HG03066 (cell line): ENCODE measurements at regions not wholly inside any gene's neighbourhood (a gene's known extent, or its start where the extent isn't known, plus 50 kb on each side); places are given as distances from the start of the nearest gene placed in this dataset.
"Not testable (repeated sequence)": the region's sequence is repeated elsewhere in the genome, so short reads cannot be mapped to it uniquely, and the experiment has no call there.

ENCODE experiments used
- ATAC-seq: cut with Tn5 transposase; IDR thresholded peaks from one replicate; pipeline ENCODE4 v1.9.1; 2021; ENCODE audit warnings: low read depth; ENCODE audit not compliant: unreplicated experiment

DNA sequence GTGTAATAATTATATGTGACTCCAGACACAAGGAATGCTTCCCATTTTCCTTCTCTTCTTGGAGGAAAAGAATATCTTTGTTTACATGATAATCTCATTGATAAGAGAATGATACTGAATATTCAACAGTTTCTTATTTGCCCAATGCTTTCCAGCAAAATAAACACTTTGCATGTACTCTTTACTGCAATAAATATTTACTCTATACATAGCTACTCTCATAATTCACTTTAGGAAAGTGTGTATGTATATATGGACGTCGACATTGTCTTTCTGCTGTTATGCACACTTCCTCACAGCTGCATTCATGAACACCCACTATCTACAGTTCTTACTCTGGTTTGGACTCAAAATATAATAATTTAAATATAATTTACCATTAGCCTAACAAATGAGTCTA, 617.4 kb upstream of the CDH10 start:
- no peak for ATAC-seq

DNA sequence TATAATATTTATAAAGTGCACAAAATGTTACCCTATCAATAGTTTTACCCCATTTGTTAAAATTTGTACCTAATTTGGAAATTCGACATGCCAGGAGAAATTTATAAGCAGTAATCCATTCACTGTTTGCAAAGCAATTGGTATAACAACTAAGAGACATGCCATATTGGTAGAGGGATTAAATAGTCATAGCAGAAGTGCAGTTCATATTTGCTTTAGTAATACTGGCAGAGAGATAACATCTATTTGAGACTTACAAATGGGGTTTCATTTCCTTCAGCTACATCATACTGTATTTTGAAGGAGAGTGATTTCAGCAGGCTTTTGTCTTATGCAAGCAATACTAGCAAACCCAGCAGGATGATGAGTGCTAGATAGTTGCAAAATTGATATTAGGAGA, 610.4 kb upstream of the CDH10 start:
- ATAC-seq, result no peak

DNA sequence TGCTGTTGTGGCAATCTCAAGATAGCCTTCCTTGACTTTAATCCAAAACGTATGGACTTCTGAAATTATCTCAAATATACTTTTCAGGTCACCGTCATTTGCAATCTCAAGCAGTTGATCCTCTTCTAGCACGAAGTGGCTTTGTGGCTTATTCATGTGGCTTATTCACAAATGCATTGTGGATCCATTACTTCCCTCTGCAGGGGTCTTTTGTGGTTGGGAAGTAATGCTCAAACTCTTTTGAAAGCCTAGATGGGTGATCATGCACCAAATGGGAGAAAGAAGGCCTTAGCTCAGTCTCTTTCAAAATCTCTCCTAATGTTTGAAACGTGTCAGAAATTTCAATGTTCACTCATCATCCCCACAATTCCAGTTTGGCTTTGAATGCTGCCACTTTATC, 597.2 kb upstream of the CDH10 start:
- no peak for ATAC-seq

DNA sequence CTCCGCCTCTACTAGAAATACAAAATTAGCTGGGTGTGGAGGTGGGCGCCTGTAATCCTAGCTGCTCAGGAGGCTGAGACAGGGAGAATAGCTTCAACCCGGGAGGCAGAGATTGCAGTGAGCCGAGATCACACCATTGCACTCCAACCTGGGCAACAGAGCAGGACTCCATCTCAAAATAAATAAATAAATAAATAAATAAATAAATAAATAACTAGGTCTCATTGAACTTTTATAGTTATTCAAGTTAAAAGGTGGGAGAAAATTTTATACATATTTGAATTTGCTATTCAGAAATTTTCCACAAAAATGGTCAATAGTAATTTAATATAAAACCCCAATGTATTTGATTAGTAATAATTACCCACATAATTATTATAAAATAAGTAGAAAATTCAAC, 593.9 kb upstream of the CDH10 start:
- not testable (repeated sequence) for ATAC-seq

DNA sequence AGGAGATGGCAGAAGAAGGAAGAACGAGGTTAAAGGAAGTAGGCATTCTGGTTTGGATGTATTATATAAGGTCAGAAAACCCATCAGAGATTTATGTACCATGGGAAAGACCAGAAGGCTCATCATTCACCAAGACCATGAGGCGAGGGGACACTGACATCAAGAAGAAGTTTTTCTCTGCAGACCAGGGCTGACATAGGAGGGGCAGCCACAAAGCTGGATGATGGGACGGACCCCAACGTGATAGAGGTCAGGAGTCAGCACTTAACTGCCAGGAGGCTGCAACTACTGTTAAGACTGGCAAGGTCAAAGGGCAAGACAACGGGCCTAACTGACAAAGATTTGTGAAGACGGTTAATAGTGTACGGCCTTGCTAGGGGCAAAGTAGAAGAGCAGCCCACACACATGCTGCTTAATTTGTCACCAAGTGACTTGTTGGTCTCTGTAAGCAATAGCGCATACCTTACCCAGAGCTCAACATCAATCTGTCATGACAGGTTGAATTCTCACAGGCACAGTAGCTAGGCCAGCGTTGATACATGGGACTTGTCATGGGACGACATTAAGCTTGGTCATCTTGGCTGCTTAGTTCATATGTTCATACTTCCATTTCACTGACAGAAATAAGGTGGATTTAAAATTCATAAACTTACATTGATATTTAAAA, 579.7 kb upstream of the CDH10 start:
- ATAC-seq, result no peak

DNA sequence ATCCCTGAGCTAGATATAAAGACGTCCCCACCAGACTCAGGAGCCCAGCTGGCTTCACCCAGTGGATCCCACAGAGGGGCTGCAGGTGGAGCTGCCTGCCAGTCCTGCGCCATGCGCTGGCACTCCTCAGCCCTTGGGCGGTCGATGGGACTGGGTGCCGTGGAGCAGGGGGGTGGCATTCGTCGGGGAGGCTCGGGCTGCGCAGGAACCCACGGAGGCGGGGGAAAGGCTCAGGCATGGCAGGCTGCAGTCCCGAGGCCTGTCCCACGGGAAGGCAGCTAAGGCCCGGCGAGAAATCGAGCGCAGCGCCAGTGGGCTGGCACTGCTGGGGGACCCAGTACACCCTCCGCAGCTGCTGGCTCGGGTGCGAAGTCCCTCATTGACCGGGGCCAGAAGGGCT, 555.1 kb upstream of the CDH10 start:
- ATAC-seq, result not testable (repeated sequence)

DNA sequence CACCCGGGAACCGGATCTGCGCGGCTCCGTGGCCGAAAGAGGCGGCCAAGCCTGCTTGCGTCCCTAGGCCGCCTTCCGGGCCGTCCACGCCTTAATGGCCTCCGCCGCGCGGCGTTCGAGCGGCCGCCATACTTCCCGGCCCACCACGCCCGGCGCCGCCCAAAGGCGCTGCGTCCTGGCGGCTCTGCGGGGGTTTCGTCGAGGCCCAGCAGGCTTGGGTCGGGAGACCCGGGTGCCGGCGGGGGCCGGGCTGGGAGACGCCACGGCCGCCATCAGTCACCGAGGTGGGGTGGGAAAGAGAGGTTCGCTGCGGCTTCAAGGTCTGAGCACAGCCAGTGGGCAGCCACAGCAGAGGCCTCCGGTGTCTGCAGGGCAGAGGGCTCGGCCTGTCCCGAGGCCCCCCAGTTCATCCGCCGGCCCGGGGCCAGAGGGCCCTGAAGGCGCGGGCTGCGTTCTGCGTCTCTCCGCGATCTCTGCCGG, 545.8 kb upstream of the CDH10 start:
- no peak for ATAC-seq

DNA sequence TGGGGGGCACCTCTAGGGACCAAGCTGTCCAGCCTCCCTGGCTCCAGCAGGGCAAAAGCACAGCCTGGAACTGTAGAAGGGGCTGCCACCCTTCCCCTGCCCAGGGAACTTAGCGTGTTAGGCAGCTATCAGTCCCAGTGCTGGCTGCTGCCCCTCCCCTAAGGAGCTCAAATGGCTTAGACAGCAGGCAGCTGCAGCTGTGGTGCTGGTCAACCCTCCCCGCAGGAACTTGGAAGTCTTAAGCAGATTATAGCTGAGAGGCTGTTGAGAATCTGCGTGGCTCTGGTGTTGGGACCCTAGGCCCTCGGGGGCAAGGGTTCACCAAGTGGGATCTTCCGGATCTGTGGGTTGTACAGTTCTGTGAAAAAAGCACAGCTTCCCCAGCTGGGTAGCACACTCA, 536.5 kb upstream of the CDH10 start:
- no peak for ATAC-seq

DNA sequence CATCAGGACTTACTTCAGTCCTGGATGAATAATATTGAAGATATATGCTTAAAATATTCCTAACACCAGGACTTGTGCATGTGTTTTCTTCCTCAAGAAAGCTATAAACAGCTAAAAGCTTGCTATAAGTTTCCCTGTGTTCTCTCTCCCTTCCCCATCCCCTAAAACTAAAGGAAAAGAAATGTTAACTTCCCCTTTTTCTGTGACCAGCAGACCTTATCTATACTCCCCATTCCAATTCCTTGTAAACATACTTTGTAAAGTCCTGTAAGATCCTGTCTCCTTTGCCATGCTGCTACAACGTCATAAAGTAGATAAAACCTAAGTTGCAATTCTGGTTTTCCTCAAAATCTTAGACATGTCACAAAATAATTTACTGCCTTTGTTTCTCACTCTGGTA, 517.8 kb upstream of the CDH10 start:
- ATAC-seq, result not testable (repeated sequence)

DNA sequence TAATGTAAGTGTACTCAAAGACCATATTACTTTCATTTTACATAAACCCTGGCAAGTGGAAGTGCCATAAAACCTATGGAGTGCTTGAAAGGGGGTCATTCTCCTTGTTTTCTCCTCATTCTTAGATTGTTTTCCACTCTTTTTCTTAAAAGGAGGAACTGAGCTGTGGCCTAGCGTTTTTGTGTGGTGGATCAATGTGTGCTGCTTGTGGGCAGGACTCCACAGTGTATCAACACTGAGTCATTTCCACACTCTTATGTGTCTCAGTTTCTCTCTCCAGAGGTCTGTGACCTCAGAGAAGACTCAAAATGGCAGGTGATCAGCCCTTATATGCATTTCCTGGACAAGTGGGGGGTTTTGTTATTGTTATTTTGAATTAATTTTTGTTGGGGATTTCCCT, 516.1 kb upstream of the CDH10 start:
- no peak for ATAC-seq

DNA sequence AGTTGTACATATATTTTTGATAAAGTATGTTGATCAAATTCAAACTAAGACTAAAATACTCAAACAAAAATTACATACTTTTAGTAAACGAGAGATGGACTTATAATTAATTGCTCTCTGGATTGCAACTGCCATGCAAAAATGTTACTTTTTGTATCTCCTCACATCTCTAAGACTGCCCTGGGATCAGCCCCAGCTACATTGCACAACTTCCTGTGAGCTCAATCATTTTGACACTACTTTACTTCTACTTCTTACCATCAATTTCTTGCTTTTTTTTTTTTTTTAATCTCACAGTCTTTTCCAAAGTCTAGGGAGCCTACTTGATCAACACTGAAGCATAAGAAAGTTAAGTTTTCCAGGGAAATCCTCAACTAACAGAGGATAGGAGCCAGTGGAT, 506.0 kb upstream of the CDH10 start:
- no peak for ATAC-seq

DNA sequence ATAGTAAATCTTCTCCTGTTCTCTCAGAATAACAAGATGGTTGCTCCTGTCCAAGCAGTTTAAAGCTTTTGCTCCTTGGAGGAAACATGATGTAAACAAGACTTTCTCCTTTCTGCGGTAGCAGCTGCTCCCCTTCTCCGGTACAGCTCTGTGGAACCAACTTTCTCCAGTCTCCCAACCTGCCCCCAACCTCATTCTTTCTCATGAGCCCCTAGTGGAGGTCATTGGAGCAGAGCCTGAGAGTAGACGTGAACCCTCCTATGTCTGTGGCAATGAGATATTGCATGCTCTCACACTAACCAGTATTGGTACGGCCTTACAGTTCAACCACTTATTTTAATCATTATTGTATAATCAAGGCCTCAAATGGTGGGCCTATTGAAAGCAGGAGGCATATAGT, 483.8 kb upstream of the CDH10 start:
- ATAC-seq, result no peak

DNA sequence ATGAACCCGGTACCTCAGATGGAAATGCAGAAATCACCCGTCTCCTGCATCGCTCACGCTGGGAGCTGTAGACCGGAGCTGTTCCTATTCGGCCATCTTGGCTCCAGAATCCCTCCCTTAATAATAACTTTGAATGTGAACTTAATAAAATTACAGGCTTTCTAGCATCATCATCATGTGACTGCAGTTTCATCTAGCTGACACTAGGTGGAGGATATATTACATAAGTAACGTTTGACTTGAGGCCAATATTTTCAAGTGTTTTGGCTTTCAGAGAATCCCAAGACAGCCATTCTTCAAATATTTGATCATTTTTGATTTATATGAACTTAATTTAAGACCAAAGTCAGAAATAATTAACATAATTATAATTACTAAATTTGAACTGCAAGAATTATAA, 474.9 kb upstream of the CDH10 start:
- ATAC-seq, result no peak

DNA sequence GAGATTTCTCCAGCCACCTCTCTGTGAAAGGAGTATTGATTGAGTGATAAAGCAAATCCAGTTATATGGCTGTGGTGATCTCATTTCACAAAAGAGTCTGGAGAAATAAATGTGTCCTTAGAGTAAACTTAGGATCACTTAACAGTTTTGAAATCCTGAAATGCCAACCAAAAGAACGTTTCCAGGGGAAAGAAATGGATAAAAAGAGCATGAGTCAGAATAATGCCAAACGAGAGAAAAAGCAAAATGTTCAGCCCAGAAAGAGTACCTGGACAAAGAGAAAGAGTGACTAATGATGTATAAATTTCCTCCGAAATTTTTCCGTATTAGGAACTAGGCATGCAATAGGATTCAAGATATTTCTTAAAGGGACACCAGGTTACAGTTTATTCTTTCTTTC, 463.1 kb upstream of the CDH10 start:
- no peak for ATAC-seq

DNA sequence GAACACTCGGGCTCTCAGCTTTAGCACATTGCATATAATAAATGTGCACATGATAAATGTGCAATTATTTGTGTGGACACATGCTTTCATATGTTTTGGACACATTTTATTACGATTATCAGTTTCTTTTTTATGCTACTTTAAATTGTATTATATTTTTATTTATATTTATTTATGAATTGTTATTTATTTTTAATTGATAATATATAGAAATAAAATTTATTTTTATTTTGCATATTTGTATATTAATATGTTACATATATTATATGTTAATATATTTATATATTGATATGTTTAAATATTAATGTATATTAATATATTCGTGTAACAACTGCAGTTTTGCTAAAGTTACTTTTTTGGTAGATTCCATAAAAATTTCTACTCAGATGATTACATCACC, 454.8 kb upstream of the CDH10 start:
- ATAC-seq, result no peak

DNA sequence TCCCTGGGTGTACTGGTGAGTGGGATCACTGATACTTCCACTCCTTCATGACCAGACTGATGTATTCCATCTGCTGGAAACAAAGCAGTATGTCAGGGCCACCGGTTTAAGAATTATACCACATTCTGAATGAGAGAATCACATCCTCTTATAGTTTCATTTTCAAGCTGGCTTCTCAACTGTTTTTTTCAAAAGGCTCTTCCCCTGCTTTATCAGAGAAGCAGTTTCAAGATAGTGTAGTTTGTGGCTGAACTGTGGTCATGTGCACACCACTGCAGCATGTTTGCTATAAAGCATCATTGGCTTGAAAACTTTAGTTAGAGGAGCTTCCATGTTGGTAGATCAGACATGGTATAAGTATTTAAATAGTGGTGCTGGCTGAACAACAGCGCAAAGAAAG, 450.5 kb upstream of the CDH10 start:
- ATAC-seq, result no peak

DNA sequence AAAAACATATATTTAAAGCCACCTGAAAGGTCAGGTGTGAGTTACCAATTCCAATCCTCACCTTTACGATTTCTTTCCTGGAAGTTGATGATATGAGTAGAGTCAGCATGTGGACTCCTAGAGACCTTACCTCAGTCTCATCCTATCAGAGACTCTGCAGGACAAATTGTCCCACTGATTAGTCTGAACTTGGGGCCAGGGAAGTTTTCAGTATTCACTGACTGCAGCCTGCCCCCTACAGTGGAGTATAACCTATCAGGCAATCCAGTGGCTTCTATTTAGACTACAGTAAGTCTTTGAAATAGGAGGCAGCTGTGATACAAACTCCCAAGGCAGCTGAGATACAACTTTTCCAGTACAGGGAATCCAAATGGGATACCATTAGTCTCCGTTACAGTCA, 449.4 kb upstream of the CDH10 start:
- no peak for ATAC-seq

DNA sequence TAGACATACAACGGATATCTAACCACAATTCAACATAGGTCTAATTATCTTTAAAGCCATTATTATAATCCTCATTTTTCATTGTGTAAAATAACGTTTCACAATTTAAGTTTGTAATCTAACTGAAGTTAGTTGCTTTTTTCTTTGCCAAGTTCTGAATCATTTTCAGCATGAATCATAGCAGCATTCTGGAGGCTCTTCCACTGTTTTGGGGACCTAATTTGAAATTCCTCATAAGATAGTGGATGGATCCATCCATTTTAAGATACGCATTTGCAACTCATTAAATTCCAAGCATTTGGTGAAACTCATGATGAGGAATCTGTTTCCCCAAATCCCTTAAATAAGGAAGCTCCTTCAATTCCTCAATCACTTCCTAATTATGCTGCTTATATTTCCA, 447.1 kb upstream of the CDH10 start:
- ATAC-seq, result no peak

DNA sequence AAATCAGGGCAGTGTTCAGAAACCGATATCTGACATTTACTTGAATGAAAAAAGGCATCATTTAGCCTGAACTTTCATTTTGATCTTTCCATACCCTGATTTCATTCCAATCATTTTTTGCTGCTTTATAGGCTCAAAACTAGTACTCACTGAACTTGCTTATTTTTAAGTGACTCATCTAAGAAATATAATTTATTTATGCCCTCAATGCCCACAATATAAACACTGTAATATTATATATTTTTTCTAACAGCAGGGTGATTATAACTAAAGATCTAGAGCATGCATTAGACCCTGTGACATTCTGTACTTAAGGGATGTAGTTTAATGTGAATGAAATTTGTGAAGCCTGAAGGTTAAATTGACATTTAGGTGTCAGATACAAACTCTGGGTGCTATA, 446.1 kb upstream of the CDH10 start:
- no peak for ATAC-seq

DNA sequence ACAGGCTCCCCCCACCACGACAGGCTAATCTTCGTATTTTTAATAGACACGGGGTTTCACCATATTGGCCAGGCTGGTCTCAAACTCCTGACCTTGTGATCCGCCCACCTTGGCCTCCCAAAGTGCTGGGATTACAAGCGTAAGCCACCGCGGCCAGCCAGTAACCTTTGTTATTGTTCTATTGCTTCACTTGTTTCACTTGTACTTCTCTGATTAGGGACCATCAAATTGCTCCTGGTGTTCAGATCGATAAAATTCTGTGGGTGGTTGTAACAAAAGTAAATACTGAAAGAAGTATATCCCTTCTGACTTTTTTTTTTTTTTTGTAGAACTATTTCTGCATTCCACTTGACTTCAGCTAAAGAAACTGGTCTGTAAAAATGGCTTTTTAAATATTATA, 445.5 kb upstream of the CDH10 start:
- ATAC-seq, result no peak

DNA sequence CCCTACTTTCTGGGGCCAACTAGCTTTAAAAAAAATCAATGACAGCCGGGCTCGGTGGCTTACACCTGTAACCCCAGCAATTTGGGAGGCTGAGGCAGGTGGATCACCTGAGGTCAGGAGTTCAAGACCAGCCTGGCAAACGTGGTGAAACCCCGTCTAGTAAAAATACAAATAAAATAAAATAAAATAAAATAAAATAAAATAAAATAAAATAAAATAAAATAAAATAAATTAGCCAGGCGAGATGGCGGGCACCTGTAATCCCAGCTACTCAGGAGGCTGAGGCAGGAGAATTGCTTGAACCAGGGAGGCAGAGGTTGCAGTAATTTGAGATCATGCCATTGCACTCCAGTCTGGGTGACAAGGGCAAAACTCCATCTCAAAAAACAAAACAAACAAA, 443.9 kb upstream of the CDH10 start:
- not testable (repeated sequence) for ATAC-seq

DNA sequence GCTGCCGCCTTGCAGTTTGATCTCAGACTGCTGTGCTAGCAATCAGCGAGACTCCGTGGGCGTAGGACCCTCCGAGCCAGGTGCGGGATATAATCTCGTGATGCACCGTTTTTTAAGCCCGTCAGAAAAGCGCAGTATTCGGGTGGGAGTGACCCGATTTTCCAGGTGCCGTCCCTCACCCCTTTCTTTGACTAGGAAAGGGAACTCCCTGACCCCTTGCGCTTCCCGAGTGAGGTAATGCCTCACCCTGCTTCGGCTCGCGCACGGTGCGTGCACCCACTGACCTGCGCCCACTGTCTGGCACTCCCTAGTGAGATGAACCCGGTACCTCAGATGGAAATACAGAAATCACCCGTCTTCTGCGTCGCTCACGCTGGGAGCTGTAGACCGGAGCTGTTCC, 438.5 kb upstream of the CDH10 start:
- not testable (repeated sequence) for ATAC-seq

DNA sequence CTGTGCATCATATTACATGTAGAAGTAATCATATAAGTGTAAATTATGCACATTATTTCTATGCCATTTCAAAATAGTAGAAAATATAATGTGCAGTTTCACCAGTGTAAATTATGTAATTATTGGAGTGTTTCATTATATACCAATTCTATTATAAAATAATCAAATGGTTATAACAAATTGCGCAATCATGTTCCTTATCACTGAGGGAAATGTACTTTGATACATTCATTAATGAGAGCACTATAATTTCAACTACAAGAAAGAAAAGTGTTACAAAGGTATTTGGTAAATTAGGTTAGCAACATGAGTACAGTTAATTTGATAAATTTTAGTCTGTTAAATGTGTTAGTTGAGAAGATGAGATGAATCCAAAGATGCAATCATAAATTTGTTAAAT, 421.5 kb upstream of the CDH10 start:
- ATAC-seq, result no peak
